HCT116 (cell line): ENCODE measurements at regions not wholly inside any gene's neighbourhood (a gene's known extent, or its start where the extent isn't known, plus 50 kb on each side); places are given as distances from the start of the nearest gene placed in this dataset.

Experiments
- ATAC-seq: fragments of 200-7000 bp; cut with Tn5 transposase; 2 replicates; pipeline ENCODE4 v1.9.1; 2020; ENCODE audit warnings: mild to moderate bottlenecking, moderate library complexity
- BruUV-seq: library from RNA; stranded (reverse); fragments of 400-500 nt; replicated peaks from 2 replicates; lab custom pipeline; 2021; lab: Mats Ljungman, UMichigan
- CTCF ChIA-PET: fragments of 300-600 bp; sonication (Branson Sonifier 250); formaldehyde crosslinking; loops from one replicate; lab custom pipeline; 2021; ENCODE audit warnings: antibody characterized with exemption; lab: Charles Lee
- POLR2A ChIA-PET: fragments of 300-600, 350-600 bp; sonication (Branson Sonifier 250); formaldehyde crosslinking; loops from one replicate; lab custom pipeline; 2021; ENCODE audit warnings: antibody characterized with exemption; lab: Charles Lee
- RAD21 ChIA-PET, 2 experiments: fragments of 300-600 bp; sonication (Branson Sonifier 250); formaldehyde crosslinking; loops; one replicate each; lab custom pipeline; 2023; ENCODE audit warnings: low total read pairs in 2 of 2; ENCODE audit not compliant: uncharacterized antibody in 2 of 2, unreplicated experiment in 2 of 2, low non-redundant PET in 1 of 2; lab: Charles Lee
- DNase-seq: peaks from one replicate; pipeline ENCODE4 v3.0.0-alpha.2; 2010; ENCODE audit warnings: low read depth, low spot score
- H2AFZ ChIP-seq: fragments of 200-600 bp; shearing (Covaris generic), sonication (generic); 2 replicates; pipeline ENCODE4 v1.6.1; 2017; ENCODE audit warnings: low read depth, mixed run types, mixed read lengths, antibody characterized with exemption, low read length; ENCODE audit not compliant: poor library complexity, severe bottlenecking
- H3K27ac ChIP-seq: 2 replicates; pipeline ENCODE4 v1.5.1; 2012; ENCODE audit warnings: low read depth, low read length
- H3K27me3 ChIP-seq: fragments of 200-600 bp; sonication (generic); 2 replicates; pipeline ENCODE4 v1.6.1; 2016; ENCODE audit warnings: mixed run types, low read length, mixed read lengths; ENCODE audit not compliant: insufficient read depth
- H3K36me3 ChIP-seq, 2 experiments: fragments of 200-500 bp in 1 of 2; fragments of 200-600 bp in 1 of 2; sonication (Bioruptor generic) in 1 of 2; sonication (generic) in 1 of 2; 2 replicates each; pipeline versions ENCODE4 v1.5.1 to v1.6.1; 2014 to 2016; ENCODE audit warnings: low read length in 2 of 2, inconsistent platforms in 1 of 2, mixed read lengths in 1 of 2, mixed run types in 1 of 2; ENCODE audit not compliant: insufficient read depth in 2 of 2, control insufficient read depth in 1 of 2
- H3K4me1 ChIP-seq, 2 experiments: fragments of 200-600 bp in 1 of 2; sonication (generic) in 1 of 2; 2 replicates each; pipeline versions ENCODE4 v1.5.1 to v1.6.1; 2012 to 2017; ENCODE audit warnings: low read length in 2 of 2, inconsistent platforms in 1 of 2, mild to moderate bottlenecking in 1 of 2, mixed read lengths in 1 of 2, mixed run types in 1 of 2, moderate library complexity in 1 of 2; ENCODE audit not compliant: insufficient read depth in 2 of 2, control insufficient read depth in 1 of 2
- H3K4me2 ChIP-seq: fragments of 200-600 bp; sonication (generic); 2 replicates; pipeline ENCODE4 v1.6.1; 2017; ENCODE audit warnings: mixed run types, low read length, mixed read lengths
- H3K4me3 ChIP-seq, 2 experiments: fragments of 200-600 bp in 1 of 2; sonication (generic) in 1 of 2; replicated peaks in 1 of 2; 2 replicates each; pipeline ENCODE4 v1.5.1; 2011 to 2016; ENCODE audit warnings: low read length in 2 of 2, control low read depth in 1 of 2, low read depth in 1 of 2, mild to moderate bottlenecking in 1 of 2, mixed read lengths in 1 of 2, mixed run types in 1 of 2
- H3K79me2 ChIP-seq: fragments of 200-600 bp; sonication (generic); 2 replicates; pipeline ENCODE4 v1.6.1; 2017; ENCODE audit warnings: mild to moderate bottlenecking, mixed run types, low read length, moderate library complexity, mixed read lengths; ENCODE audit not compliant: insufficient read depth
- H3K9ac ChIP-seq: fragments of 200-600 bp; sonication (generic); 2 replicates; pipeline ENCODE4 v1.6.1; 2016; ENCODE audit warnings: low read length, mixed read lengths
- H3K9me2 ChIP-seq: fragments of 200-600 bp; sonication (generic), shearing (Covaris generic); 2 replicates; pipeline ENCODE4 v1.6.1; 2017; ENCODE audit warnings: mixed run types, mild to moderate bottlenecking, moderate library complexity; ENCODE audit not compliant: insufficient read depth
- H3K9me3 ChIP-seq, 2 experiments: fragments of 200-500 bp in 1 of 2; fragments of 200-600 bp in 1 of 2; sonication (Bioruptor generic) in 1 of 2; sonication (generic) in 1 of 2; 2 replicates each; pipeline ENCODE4 v1.6.1; 2014 to 2017; ENCODE audit warnings: low read length in 2 of 2, mixed read lengths in 2 of 2, inconsistent platforms in 1 of 2, low read depth in 1 of 2, mild to moderate bottlenecking in 1 of 2, mixed run types in 1 of 2, moderate library complexity in 1 of 2; ENCODE audit not compliant: control insufficient read depth in 1 of 2, insufficient read depth in 1 of 2
- H4K20me1 ChIP-seq: fragments of 200-600 bp; sonication (generic), shearing (Covaris generic); 2 replicates; pipeline ENCODE4 v1.6.1; 2017; ENCODE audit warnings: mixed run types, mild to moderate bottlenecking, moderate library complexity; ENCODE audit not compliant: insufficient read depth
- EZH2phosphoT487 ChIP-seq: fragments of 200-600 bp; IDR thresholded peaks from 2 replicates; pipeline ENCODE4 v1.6.1; 2018; ENCODE audit warnings: antibody characterized with exemption, borderline replicate concordance
- FOSL1 ChIP-seq: IDR thresholded peaks from 2 replicates; pipeline ENCODE4 v1.6.1; 2012; ENCODE audit warnings: low read depth
- POLR2AphosphoS5 ChIP-seq: IDR thresholded peaks from 2 replicates; pipeline ENCODE4 v1.6.1; 2011; ENCODE audit warnings: mild to moderate bottlenecking, low read depth, low read length, moderate library complexity
- RAD21 ChIP-seq: IDR thresholded peaks from 2 replicates; pipeline ENCODE4 v1.6.1; 2012; ENCODE audit warnings: low read depth, mild to moderate bottlenecking
- SP1 ChIP-seq: IDR thresholded peaks from 2 replicates; pipeline ENCODE4 v1.6.1; 2012; ENCODE audit warnings: low read depth
- ZFX ChIP-seq: fragments of 450-650 bp; IDR thresholded peaks from 2 replicates; pipeline ENCODE4 v1.6.1; 2017
- intact Hi-C: fragments of 100-400 bp; cut with micrococcal nuclease; formaldehyde crosslinking; loops from 2 replicates; pipeline ENCODE4 v1.10.0; 2022
- TF ChIP-seq, protein P1 (sequence below), 3 experiments: fragments of 200-600 bp in 1 of 3; sonication (generic) in 1 of 3; IDR thresholded peaks in 2 of 3; conservative IDR thresholded peaks in 1 of 3; 2 replicates each; pipeline ENCODE4 v1.5.1; 2012 to 2017; ENCODE audit warnings: low read depth in 2 of 3, low read length in 2 of 3, antibody characterized with exemption in 1 of 3, borderline replicate concordance in 1 of 3, control low read depth in 1 of 3, mild to moderate bottlenecking in 1 of 3, mixed read lengths in 1 of 3, mixed run types in 1 of 3, moderate library complexity in 1 of 3; ENCODE audit not compliant: insufficient read depth in 1 of 3
- TF ChIP-seq, protein P2 (sequence below): IDR thresholded peaks from 2 replicates; pipeline ENCODE4 v1.6.1; 2011; ENCODE audit warnings: mild to moderate bottlenecking, low read length, moderate library complexity; ENCODE audit not compliant: insufficient replicate concordance; ENCODE audit errors: extremely low read depth

DNA sequence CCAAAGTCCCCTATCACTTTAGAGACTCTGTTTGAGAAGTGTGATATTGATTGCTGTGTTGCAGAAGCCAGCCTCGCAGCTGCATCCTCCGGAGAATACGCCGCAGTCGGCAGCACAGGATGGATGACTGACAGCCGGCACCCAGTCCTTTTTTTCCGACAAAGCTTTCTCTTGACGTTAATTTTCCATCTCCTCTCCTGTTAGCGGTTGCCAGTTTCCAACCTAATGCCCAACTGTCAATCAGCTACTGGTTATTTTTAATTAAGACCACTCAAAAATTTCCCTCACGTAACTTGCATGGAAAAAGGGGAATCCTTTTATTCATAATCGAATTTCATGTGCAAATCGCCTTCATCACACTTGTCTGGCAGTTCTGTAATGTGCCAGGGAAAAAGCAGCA is 953.9 kb downstream of the CDH11 start:
- Histone ChIP-seq H3K9me2 (no peaks in the 10 kb centered on the region), H3K4me1 (no peaks in the 10 kb centered on the region), H3K4me2 (no peak overlapping the region), H3K27ac (no peak overlapping the region), H2AFZ (no peak overlapping the region), H3K9me3 (peaks cover 6 to 11% of the 10 kb centered on the region in 2 experiments; a peak in 2 of 4 replicates), H4K20me1 (no peaks in the 10 kb centered on the region), H3K27me3 (no peaks in the 10 kb centered on the region), H3K9ac (no peak overlapping the region), H3K79me2 (no peaks in the 10 kb centered on the region), H3K4me3 (no peak overlapping the region), H3K36me3 (no peaks in the 10 kb centered on the region)
- ATAC-seq (no peak), DNase-seq (no peak)
- no TSS peak for BruUV-seq
- CTCF ChIA-PET, result no interaction called here
- RAD21 ChIA-PET, result no interaction called here
- intact Hi-C loops, result no loop called here
- TF ChIP-seq, protein P1, sequence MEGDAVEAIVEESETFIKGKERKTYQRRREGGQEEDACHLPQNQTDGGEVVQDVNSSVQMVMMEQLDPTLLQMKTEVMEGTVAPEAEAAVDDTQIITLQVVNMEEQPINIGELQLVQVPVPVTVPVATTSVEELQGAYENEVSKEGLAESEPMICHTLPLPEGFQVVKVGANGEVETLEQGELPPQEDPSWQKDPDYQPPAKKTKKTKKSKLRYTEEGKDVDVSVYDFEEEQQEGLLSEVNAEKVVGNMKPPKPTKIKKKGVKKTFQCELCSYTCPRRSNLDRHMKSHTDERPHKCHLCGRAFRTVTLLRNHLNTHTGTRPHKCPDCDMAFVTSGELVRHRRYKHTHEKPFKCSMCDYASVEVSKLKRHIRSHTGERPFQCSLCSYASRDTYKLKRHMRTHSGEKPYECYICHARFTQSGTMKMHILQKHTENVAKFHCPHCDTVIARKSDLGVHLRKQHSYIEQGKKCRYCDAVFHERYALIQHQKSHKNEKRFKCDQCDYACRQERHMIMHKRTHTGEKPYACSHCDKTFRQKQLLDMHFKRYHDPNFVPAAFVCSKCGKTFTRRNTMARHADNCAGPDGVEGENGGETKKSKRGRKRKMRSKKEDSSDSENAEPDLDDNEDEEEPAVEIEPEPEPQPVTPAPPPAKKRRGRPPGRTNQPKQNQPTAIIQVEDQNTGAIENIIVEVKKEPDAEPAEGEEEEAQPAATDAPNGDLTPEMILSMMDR (IDR thresholded peaks at IDR 0.05 in 2 of 3, conservative IDR thresholded peaks at IDR 0.05 in 1 of 3; ENCODE audit: borderline replicate concordance in 1 of 3, insufficient read depth in 1 of 3, low read depth in 2 of 3, low read length in 2 of 3), result no peak
- TF ChIP-seq EZH2phosphoT487 (no peak), SP1 (no peak)
- POLR2A ChIA-PET, result no interaction called here

DNA sequence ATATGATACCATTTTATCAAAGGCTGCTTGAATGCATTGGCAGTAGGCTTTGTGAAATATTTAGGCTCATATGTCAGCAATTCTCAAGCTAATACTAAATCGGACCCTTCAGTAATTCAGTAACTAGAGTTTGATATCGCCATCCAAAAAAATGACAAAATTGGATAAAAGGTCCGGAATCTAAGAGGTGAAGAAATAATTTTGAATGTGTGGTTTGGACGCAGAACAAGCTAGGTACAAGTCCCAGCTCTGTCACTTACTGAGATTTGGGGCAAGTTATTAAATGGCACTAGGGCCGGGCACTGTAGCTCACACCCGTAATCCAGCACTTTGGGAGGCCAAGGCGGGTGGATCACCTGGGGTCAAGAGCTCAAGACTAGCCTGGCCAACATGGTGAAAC is 956.5 kb downstream of the CDH11 start:
- Histone ChIP-seq H3K4me3 (no peak overlapping the region), H3K36me3 (no peaks in the 10 kb centered on the region), H3K27me3 (no peaks in the 10 kb centered on the region), H3K9me3 (peaks cover 10 to 14% of the 10 kb centered on the region in 2 experiments; a peak in 2 of 4 replicates), H2AFZ (no peak overlapping the region), H3K9ac (no peak overlapping the region), H4K20me1 (no peaks in the 10 kb centered on the region), H3K79me2 (no peaks in the 10 kb centered on the region), H3K9me2 (no peaks in the 10 kb centered on the region), H3K4me1 (no peaks in the 10 kb centered on the region), H3K4me2 (no peak overlapping the region), H3K27ac (no peak overlapping the region)
- ATAC-seq (no peak), DNase-seq (no peak)
- intact Hi-C loops, result no loop called here
- CTCF ChIA-PET, result no interaction called here
- RAD21 ChIA-PET, result no interaction called here
- TF ChIP-seq, protein P1 (IDR thresholded peaks at IDR 0.05 in 2 of 3, conservative IDR thresholded peaks at IDR 0.05 in 1 of 3; ENCODE audit: borderline replicate concordance in 1 of 3, insufficient read depth in 1 of 3, low read depth in 2 of 3, low read length in 2 of 3), result no peak
- TF ChIP-seq ZFX, result no peak
- TF ChIP-seq POLR2AphosphoS5, result no peak
- no peak for TF ChIP-seq RAD21
- TF ChIP-seq FOSL1, result no peak
- TF ChIP-seq, protein P2, sequence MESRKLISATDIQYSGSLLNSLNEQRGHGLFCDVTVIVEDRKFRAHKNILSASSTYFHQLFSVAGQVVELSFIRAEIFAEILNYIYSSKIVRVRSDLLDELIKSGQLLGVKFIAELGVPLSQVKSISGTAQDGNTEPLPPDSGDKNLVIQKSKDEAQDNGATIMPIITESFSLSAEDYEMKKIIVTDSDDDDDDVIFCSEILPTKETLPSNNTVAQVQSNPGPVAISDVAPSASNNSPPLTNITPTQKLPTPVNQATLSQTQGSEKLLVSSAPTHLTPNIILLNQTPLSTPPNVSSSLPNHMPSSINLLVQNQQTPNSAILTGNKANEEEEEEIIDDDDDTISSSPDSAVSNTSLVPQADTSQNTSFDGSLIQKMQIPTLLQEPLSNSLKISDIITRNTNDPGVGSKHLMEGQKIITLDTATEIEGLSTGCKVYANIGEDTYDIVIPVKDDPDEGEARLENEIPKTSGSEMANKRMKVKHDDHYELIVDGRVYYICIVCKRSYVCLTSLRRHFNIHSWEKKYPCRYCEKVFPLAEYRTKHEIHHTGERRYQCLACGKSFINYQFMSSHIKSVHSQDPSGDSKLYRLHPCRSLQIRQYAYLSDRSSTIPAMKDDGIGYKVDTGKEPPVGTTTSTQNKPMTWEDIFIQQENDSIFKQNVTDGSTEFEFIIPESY, result no peak
- POLR2A ChIA-PET, result no interaction called here
- no TSS peak for BruUV-seq
